ENCODE measurements at regions not wholly inside any gene's neighbourhood (a gene's known extent, or its start where the extent isn't known, plus 50 kb on each side); places are given as distances from the start of the nearest gene placed in this dataset.

DNA sequence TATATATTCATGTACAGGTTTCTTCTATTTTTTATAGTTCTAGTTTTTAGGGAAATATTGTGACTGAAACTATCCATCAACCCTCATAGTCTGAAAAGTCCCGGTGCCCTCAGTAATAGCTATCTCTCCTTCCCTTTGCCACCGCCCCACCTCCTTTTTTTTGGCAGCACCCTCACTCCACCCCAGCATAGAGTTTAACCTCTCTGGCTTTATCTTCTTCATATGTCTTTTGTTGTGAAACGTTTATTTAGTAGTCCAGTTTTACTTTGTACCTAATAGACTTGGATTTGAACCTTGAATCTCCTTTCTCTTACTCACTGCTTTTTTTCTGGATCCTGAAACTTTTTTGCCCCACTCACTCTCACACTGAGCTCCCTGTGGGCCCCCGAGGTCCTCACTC is 109.5 kb downstream of the BBS10 start:
- Histone ChIP-seq H3K36me3 (ENCODE audit: insufficient read depth) (no peaks in the 10 kb centered on the region), H2AFZ (ENCODE audit: low read depth) (no peak overlapping the region), H4K20me1 (ENCODE audit: insufficient read depth) (no peaks in the 10 kb centered on the region), H3K4me2 (no peak overlapping the region), H3K4me1 (ENCODE audit: low read depth, poor library complexity, severe bottlenecking) (no peaks in the 10 kb centered on the region), H3K27me3 (ENCODE audit: insufficient read depth, low read depth) (no peaks in the 10 kb centered on the region), H3K27ac (no peak overlapping the region), H3K79me2 (ENCODE audit: insufficient read depth, low read depth) (no peaks in the 10 kb centered on the region), H3K9ac (no peak overlapping the region), H3K4me3 (IDR thresholded peaks at IDR 0.05; ENCODE audit: insufficient read depth, low read depth, low read length) (no peak overlapping the region)
- TF ChIP-seq, protein P1, sequence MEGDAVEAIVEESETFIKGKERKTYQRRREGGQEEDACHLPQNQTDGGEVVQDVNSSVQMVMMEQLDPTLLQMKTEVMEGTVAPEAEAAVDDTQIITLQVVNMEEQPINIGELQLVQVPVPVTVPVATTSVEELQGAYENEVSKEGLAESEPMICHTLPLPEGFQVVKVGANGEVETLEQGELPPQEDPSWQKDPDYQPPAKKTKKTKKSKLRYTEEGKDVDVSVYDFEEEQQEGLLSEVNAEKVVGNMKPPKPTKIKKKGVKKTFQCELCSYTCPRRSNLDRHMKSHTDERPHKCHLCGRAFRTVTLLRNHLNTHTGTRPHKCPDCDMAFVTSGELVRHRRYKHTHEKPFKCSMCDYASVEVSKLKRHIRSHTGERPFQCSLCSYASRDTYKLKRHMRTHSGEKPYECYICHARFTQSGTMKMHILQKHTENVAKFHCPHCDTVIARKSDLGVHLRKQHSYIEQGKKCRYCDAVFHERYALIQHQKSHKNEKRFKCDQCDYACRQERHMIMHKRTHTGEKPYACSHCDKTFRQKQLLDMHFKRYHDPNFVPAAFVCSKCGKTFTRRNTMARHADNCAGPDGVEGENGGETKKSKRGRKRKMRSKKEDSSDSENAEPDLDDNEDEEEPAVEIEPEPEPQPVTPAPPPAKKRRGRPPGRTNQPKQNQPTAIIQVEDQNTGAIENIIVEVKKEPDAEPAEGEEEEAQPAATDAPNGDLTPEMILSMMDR (conservative IDR thresholded peaks at IDR 0.05; ENCODE audit: low read depth, low read length): no peak

GRCh38 chr12:76237086-76237701 is 111.0 kb downstream of the BBS10 start:
- no peaks in the 10 kb centered on the region for H3K27me3 ChIP-seq (ENCODE audit: insufficient read depth, low read depth)
- no peaks in the 10 kb centered on the region for H3K36me3 ChIP-seq (ENCODE audit: insufficient read depth)
- no peaks in the 10 kb centered on the region for H3K4me1 ChIP-seq (ENCODE audit: low read depth, poor library complexity, severe bottlenecking)
- no peak overlapping the region for H3K27ac ChIP-seq
- H4K20me1 ChIP-seq (ENCODE audit: insufficient read depth): no peaks in the 10 kb centered on the region
- TF ChIP-seq, protein P1 (conservative IDR thresholded peaks at IDR 0.05; ENCODE audit: low read depth, low read length): no peak
- H3K79me2 ChIP-seq (ENCODE audit: insufficient read depth, low read depth): no peaks in the 10 kb centered on the region
- no peak overlapping the region for H3K9ac ChIP-seq
- no peak overlapping the region for H3K4me2 ChIP-seq
- no peak overlapping the region for H3K4me3 ChIP-seq (IDR thresholded peaks at IDR 0.05; ENCODE audit: insufficient read depth, low read depth, low read length)
- H2AFZ ChIP-seq (ENCODE audit: low read depth): no peak overlapping the region

DNA sequence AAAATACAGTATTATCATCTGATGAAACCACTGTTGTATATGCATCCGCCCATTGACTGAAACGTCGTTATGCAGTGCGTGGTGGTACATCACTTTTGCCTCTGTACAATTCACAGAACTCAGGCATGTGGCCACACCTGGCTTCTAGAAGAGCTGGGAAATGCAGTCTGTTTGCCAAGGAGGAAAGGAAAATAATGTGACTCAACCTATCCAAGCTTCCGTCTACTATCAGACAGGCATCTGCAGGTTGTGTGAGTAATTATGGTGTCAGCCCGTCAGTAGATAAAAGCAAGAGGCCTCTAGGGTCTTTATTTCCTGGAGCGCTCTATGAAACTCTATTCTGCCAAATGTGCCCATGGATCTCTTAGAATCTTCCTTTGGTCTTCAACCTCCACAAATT is 111.6 kb downstream of the BBS10 start:
- TF ChIP-seq, protein P1 (conservative IDR thresholded peaks at IDR 0.05; ENCODE audit: low read depth, low read length): no peak
- Histone ChIP-seq H3K79me2 (ENCODE audit: insufficient read depth, low read depth) (no peaks in the 10 kb centered on the region), H3K4me3 (IDR thresholded peaks at IDR 0.05; ENCODE audit: insufficient read depth, low read depth, low read length) (no peak overlapping the region), H3K27ac (no peak overlapping the region), H3K36me3 (ENCODE audit: insufficient read depth) (no peaks in the 10 kb centered on the region), H3K9ac (no peak overlapping the region), H2AFZ (ENCODE audit: low read depth) (no peak overlapping the region), H3K4me1 (ENCODE audit: low read depth, poor library complexity, severe bottlenecking) (no peaks in the 10 kb centered on the region), H3K27me3 (ENCODE audit: insufficient read depth, low read depth) (no peaks in the 10 kb centered on the region), H3K4me2 (no peak overlapping the region), H4K20me1 (ENCODE audit: insufficient read depth) (no peaks in the 10 kb centered on the region)

GRCh38 chr12:76234741-76235140 is 113.5 kb downstream of the BBS10 start:
- Histone ChIP-seq H3K36me3 (ENCODE audit: insufficient read depth) (no peaks in the 10 kb centered on the region), H3K4me1 (ENCODE audit: low read depth, poor library complexity, severe bottlenecking) (no peaks in the 10 kb centered on the region), H3K79me2 (ENCODE audit: insufficient read depth, low read depth) (no peaks in the 10 kb centered on the region), H3K27ac (no peak overlapping the region), H4K20me1 (ENCODE audit: insufficient read depth) (no peaks in the 10 kb centered on the region), H2AFZ (ENCODE audit: low read depth) (no peak overlapping the region), H3K4me3 (IDR thresholded peaks at IDR 0.05; ENCODE audit: insufficient read depth, low read depth, low read length) (no peak overlapping the region), H3K27me3 (ENCODE audit: insufficient read depth, low read depth) (no peaks in the 10 kb centered on the region), H3K4me2 (no peak overlapping the region), H3K9ac (no peak overlapping the region)
- TF ChIP-seq, protein P1 (conservative IDR thresholded peaks at IDR 0.05; ENCODE audit: low read depth, low read length): no peak
